Astrocyte of the cerebellum (primary cell): ENCODE measurements at regions not wholly inside any gene's neighbourhood (a gene's known extent, or its start where the extent isn't known, plus 50 kb on each side); places are given as distances from the start of the nearest gene placed in this dataset.

Source experiments
- DNase-seq: peaks from one replicate; pipeline ENCODE4 v3.0.0-alpha.2; 2011; ENCODE audit warnings: low read depth
- H3K4me3 ChIP-seq: 2 replicates; pipeline ENCODE4 v1.5.1; 2011; ENCODE audit warnings: mild to moderate bottlenecking, low read depth, low read length, moderate library complexity
- in situ Hi-C: cut with HindIII; loops from 2 replicates; pipeline ENCODE4 v1.10.0; 2017; ENCODE audit warnings: low sequenced_read_pairs
- TF ChIP-seq, protein P1 (sequence below): IDR thresholded peaks from 2 replicates; pipeline ENCODE4 v1.5.1; 2012; ENCODE audit warnings: low read length, low read depth, moderate library complexity, mild to moderate bottlenecking; ENCODE audit errors: missing control alignments

DNA sequence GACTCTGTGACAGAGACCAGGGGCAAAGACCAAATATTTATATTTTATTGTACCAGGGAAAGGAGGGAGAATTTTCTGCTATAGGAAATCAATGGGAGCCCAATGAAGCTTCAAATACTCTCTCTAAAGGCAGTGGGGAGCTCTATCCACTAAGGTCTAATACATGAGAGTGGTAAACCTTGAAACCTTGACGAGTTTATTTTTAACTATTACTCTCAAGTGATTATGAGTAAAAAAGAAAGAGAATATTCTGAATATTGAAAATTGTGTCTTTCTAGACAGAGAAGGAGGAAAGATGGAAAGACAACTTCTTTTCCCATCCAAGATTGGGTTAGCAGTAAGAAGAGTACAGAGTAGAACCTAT lies 1722.1 kb upstream of the SEL1L start:
- in situ Hi-C loops: no loop called here
- H3K4me3 ChIP-seq: no peak overlapping the region
- DNase-seq: no peak
- TF ChIP-seq, protein P1, sequence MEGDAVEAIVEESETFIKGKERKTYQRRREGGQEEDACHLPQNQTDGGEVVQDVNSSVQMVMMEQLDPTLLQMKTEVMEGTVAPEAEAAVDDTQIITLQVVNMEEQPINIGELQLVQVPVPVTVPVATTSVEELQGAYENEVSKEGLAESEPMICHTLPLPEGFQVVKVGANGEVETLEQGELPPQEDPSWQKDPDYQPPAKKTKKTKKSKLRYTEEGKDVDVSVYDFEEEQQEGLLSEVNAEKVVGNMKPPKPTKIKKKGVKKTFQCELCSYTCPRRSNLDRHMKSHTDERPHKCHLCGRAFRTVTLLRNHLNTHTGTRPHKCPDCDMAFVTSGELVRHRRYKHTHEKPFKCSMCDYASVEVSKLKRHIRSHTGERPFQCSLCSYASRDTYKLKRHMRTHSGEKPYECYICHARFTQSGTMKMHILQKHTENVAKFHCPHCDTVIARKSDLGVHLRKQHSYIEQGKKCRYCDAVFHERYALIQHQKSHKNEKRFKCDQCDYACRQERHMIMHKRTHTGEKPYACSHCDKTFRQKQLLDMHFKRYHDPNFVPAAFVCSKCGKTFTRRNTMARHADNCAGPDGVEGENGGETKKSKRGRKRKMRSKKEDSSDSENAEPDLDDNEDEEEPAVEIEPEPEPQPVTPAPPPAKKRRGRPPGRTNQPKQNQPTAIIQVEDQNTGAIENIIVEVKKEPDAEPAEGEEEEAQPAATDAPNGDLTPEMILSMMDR: no peak

- H3K4me3 ChIP-seq: no peak overlapping the region
- in situ Hi-C loops: no loop called here
- DNase-seq: no peak
- TF ChIP-seq, protein P1: no peak
Observed at GRCh38 chr14:83257466-83258439, 1724.1 kb upstream of the SEL1L start.

DNA sequence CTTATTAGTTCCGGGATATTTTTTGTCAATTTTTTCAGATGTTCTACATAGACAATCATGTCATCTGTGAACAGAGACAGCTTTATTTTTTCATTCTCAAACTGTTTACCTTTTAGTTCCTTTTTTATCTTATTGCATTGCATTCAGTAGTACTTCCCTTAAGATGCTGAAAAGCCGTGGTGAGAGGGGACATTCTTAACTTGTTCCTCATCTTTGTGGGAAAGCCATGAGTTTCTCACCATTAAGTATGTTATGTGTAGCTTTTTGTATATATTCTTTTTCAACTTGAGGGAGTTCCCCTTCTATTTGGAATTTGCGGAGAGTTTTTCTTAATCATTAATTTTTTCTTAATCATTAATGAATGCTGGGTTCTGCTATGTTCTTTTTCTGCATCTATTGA lies 1727.1 kb upstream of the SEL1L start:
- TF ChIP-seq, protein P1: no peak
- in situ Hi-C loops: no loop called here
- no peak overlapping the region for H3K4me3 ChIP-seq
- DNase-seq: no peak

- no peak overlapping the region for H3K4me3 ChIP-seq
- TF ChIP-seq, protein P1: no peak
- DNase-seq: no peak
- in situ Hi-C loops: no loop called here
Observed at GRCh38 chr14:83269583-83269982, 1735.9 kb upstream of the SEL1L start.

GRCh38 chr14:83271663-83272062 lies 1738.0 kb upstream of the SEL1L start:
- in situ Hi-C loops: no loop called here
- TF ChIP-seq, protein P1: no peak

GRCh38 chr14:83280719-83281118 lies 1747.1 kb upstream of the SEL1L start:
- TF ChIP-seq, protein P1: no peak

More at GRCh38 chr14:83271663-83272062, 1738.0 kb upstream of the SEL1L start:
- H3K4me3 ChIP-seq: no peak overlapping the region
- no peak for DNase-seq

More at GRCh38 chr14:83280719-83281118, 1747.1 kb upstream of the SEL1L start:
- no peak for DNase-seq
- in situ Hi-C loops: no loop called here
- H3K4me3 ChIP-seq: no peak overlapping the region
